ENCODE measurements at regions not wholly inside any gene's neighbourhood (a gene's known extent, or its start where the extent isn't known, plus 50 kb on each side); places are given as distances from the start of the nearest gene placed in this dataset.
"Not testable (repeated sequence)": the region's sequence is repeated elsewhere in the genome, so short reads cannot be mapped to it uniquely, and the experiment has no call there.

- peak overlapping the region; percentile 35 for H3K27ac Mint-ChIP-seq
- TF ChIP-seq CTCF (conservative IDR thresholded peaks at IDR 0.05) = no peak
- no peak overlapping the region for H3K4me3 Mint-ChIP-seq
- no peaks in the 10 kb centered on the region for H3K36me3 Mint-ChIP-seq
- no peaks in the 10 kb centered on the region for H3K9me3 Mint-ChIP-seq
- DNase-seq (ENCODE audit: extremely low spot score, unreplicated experiment) = no peak
- peaks cover 44% of the 10 kb centered on the region for H3K4me1 Mint-ChIP-seq (ENCODE audit: unreplicated experiment)
- peaks cover 7% of the 10 kb centered on the region for H3K27me3 Mint-ChIP-seq
These were observed 122.9 kb downstream of the COPS8 start for GRCh38 chr2:237208373-237209260.

- Mint-ChIP-seq H3K36me3 (no peaks in the 10 kb centered on the region), H3K4me1 (ENCODE audit: unreplicated experiment) (peaks cover 42% of the 10 kb centered on the region), H3K4me3 (no peak overlapping the region), H3K27me3 (peaks cover 7% of the 10 kb centered on the region), H3K9me3 (no peaks in the 10 kb centered on the region), H3K27ac (no peak overlapping the region)
- no peak for DNase-seq (ENCODE audit: extremely low spot score, unreplicated experiment)
- no peak for TF ChIP-seq CTCF (conservative IDR thresholded peaks at IDR 0.05)
These were observed 124.2 kb downstream of the COPS8 start for GRCh38 chr2:237209885-237210284.

GRCh38 chr2:237210297-237210696, 124.6 kb downstream of the COPS8 start:
- no peak overlapping the region for H3K4me3 Mint-ChIP-seq
- H3K27ac Mint-ChIP-seq = no peak overlapping the region

GRCh38 chr2:237210763-237211162, 125.1 kb downstream of the COPS8 start:
- TF ChIP-seq CTCF (conservative IDR thresholded peaks at IDR 0.05) = no peak
- Mint-ChIP-seq H3K4me1 (ENCODE audit: unreplicated experiment) (peaks cover 33% of the 10 kb centered on the region), H3K27me3 (peaks cover 7% of the 10 kb centered on the region), H3K27ac (no peak overlapping the region), H3K9me3 (no peaks in the 10 kb centered on the region), H3K36me3 (no peaks in the 10 kb centered on the region), H3K4me3 (no peak overlapping the region)
- DNase-seq (ENCODE audit: extremely low spot score, unreplicated experiment) = no peak

More at GRCh38 chr2:237210297-237210696, 124.6 kb downstream of the COPS8 start:
- Mint-ChIP-seq H3K4me1 (ENCODE audit: unreplicated experiment) (peaks cover 38% of the 10 kb centered on the region), H3K27me3 (peaks cover 7% of the 10 kb centered on the region), H3K9me3 (no peaks in the 10 kb centered on the region), H3K36me3 (no peaks in the 10 kb centered on the region)
- DNase-seq (ENCODE audit: extremely low spot score, unreplicated experiment) = no peak
- TF ChIP-seq CTCF (conservative IDR thresholded peaks at IDR 0.05) = no peak

- H3K9me3 Mint-ChIP-seq; DNase-seq (ENCODE audit: extremely low spot score, unreplicated experiment); H3K36me3 Mint-ChIP-seq; H3K4me3 Mint-ChIP-seq; H3K27me3 Mint-ChIP-seq; H3K27ac Mint-ChIP-seq: not testable (repeated sequence)
- peaks cover 20% of the 10 kb centered on the region for H3K4me1 Mint-ChIP-seq (ENCODE audit: unreplicated experiment)
These were observed 126.9 kb downstream of the COPS8 start for GRCh38 chr2:237212356-237213279.
